AG10803 (cell line): ENCODE measurements at regions not wholly inside any gene's neighbourhood (a gene's known extent, or its start where the extent isn't known, plus 50 kb on each side); places are given as distances from the start of the nearest gene placed in this dataset.

ENCODE experiments used
- DNase-seq: peaks from one replicate; pipeline ENCODE4 v3.0.0; 2010; ENCODE audit warnings: low read depth
- H3K4me3 ChIP-seq: 2 replicates; pipeline ENCODE4 v1.5.1; 2011; ENCODE audit warnings: mild to moderate bottlenecking, low read length, control low read depth
- TF ChIP-seq, protein P1 (sequence below): conservative IDR thresholded peaks from 2 replicates; pipeline ENCODE4 v1.5.1; 2011; ENCODE audit warnings: mild to moderate bottlenecking, low read length, control low read depth, inconsistent platforms

GRCh38 chr10:21405981-21406380 lies 119.5 kb downstream of the SKIDA1 start:
- H3K4me3 ChIP-seq: no peak overlapping the region
- TF ChIP-seq, protein P1, sequence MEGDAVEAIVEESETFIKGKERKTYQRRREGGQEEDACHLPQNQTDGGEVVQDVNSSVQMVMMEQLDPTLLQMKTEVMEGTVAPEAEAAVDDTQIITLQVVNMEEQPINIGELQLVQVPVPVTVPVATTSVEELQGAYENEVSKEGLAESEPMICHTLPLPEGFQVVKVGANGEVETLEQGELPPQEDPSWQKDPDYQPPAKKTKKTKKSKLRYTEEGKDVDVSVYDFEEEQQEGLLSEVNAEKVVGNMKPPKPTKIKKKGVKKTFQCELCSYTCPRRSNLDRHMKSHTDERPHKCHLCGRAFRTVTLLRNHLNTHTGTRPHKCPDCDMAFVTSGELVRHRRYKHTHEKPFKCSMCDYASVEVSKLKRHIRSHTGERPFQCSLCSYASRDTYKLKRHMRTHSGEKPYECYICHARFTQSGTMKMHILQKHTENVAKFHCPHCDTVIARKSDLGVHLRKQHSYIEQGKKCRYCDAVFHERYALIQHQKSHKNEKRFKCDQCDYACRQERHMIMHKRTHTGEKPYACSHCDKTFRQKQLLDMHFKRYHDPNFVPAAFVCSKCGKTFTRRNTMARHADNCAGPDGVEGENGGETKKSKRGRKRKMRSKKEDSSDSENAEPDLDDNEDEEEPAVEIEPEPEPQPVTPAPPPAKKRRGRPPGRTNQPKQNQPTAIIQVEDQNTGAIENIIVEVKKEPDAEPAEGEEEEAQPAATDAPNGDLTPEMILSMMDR: no peak
- no peak for DNase-seq

DNA sequence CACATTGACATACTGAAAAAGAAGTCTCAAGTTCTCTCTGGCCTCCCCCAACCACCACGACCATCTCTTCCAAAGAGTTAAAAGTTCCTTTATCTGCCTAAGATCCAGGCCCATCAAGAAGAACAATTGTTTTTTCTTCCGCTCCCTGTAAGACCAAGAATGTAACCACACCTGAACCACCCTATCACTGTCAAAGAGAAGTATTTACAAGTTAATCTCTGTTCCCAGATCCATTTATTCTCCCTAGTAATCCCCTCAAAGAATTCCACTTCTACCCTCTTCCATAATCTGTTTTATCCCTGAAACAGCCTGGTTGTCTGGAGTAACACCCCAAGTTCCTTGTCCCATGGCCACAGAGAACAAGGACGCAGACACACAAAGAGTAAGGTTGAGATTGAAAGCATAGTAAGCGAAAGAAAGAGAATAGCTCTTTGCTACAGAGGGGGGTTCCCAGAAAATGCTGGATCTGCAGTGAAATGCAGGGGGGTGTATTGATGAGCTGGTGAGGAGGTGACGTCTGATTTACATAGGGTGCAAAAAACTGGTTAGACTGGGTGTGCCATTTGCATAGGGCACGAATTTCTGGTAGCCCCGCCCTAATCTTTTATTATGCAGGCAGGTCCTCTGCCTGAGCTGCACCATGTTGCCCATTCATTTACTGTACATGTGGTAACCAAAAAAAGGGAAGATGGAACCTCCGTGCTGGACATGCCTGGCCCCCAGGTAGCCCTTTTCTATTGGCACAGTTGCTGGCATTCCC lies 122.0 kb downstream of the SKIDA1 start:
- TF ChIP-seq, protein P1: no peak
- no peak for DNase-seq
- H3K4me3 ChIP-seq: no peak overlapping the region

DNA sequence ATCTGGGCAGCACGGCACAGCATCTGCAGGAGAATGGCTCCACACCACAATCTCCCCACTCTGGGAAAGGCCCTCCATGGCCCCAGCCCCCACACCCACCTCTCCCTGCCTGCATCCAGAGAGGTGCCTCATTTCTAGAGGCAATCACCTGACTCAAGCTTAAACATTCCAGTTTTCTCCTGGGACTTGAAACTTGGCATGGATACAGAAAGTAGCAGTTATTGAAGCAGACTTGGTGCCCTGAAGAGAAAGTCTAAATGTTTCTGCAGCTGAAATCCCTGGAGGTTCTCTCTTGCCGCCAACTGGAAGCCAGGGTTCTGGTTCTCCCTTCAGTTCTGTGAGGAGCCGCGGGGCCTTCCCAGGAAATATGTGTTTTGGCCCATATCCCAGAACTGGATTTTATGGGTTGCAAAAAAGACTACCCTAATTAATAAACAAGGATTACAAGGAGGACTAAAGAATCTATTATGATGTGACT lies 122.8 kb downstream of the SKIDA1 start:
- H3K4me3 ChIP-seq: no peak overlapping the region
- TF ChIP-seq, protein P1: no peak
- DNase-seq: peak; percentile 54

DNA sequence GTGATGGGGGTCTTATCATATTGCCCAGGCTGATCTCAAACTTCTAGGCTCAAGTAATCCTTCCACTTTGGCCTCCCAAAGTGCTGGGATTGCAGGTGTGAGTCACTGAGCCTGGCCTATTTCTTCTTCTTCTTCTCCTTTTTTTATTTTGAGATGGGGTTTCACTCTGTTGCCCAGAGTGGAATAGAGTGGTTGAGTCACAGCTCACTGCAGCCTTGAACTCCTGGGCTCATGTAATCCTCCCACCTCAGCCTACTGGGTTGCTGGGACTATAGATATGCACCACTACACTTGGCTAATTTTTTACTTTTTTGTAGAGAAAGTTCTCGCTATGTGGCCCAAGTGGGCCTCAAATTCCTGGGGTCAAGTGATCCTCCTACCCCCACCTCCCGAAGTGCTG lies 124.3 kb downstream of the SKIDA1 start:
- no peak overlapping the region for H3K4me3 ChIP-seq
- TF ChIP-seq, protein P1: no peak
- DNase-seq: peak; percentile 13

- peak; percentile 95 for DNase-seq
- TF ChIP-seq, protein P1: no peak
- no peak overlapping the region; the same call in 1 of the 2 replicates for H3K4me3 ChIP-seq
These were observed 126.0 kb downstream of the SKIDA1 start for GRCh38 chr10:21399392-21400035.

DNA sequence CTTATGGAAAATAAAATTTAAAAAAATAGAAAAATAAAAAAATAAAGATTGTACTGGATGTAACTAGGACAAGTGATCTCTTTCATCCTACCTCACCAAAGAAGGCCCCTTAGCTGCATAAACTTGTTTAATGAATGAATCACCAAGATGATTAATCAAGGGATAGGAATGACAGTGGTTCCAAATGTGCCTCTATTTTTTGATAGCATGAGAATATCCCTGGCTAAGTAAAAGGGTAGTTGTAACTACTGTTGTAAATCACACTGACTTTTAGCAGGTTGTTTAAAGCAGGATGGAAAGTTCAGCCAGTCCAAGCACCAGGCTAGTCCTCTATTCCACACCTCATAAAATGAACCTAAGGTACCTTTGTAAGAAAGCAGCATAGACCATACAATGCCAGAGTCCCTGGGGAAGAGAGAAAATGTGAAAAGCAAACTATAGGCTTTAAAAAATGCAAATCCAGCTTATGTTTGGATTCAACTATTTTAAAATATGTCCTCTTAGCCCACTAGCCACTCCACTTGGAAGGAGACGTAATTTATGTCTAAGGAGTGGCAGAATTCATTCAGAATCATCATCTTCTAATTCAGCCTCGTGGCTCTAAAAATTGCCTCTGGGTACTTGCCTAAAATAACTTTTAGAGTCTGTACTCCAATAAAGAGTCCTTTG lies 126.8 kb downstream of the SKIDA1 start:
- TF ChIP-seq, protein P1: no peak
- H3K4me3 ChIP-seq: no peak overlapping the region
- peak; percentile 53 for DNase-seq
